ENCODE measurements at regions not wholly inside any gene's neighbourhood (a gene's known extent, or its start where the extent isn't known, plus 50 kb on each side); places are given as distances from the start of the nearest gene placed in this dataset.
"Not testable (repeated sequence)": the region's sequence is repeated elsewhere in the genome, so short reads cannot be mapped to it uniquely, and the experiment has no call there.

GRCh38 chr4:107389965-107390364 is 330.1 kb downstream of the PAPSS1 start:
- no peak for DNase-seq

- no peak for DNase-seq
These were observed 331.2 kb downstream of the PAPSS1 start for GRCh38 chr4:107388736-107389274.

GRCh38 chr4:107380836-107381438 is 339.1 kb downstream of the PAPSS1 start:
- no peak for DNase-seq

- DNase-seq: no peak
These were observed 339.8 kb downstream of the PAPSS1 start for GRCh38 chr4:107380190-107380589.

- DNase-seq: no peak
These were observed 340.8 kb downstream of the PAPSS1 start for GRCh38 chr4:107379054-107379869.

- DNase-seq: no peak
These were observed 340.2 kb upstream of the DKK2 start for GRCh38 chr4:107376293-107376692.

GRCh38 chr4:107366900-107367299 is 330.8 kb upstream of the DKK2 start:
- no peak for DNase-seq

GRCh38 chr4:107366016-107366735 is 330.1 kb upstream of the DKK2 start:
- DNase-seq: no peak

GRCh38 chr4:107363125-107363524 is 327.0 kb upstream of the DKK2 start:
- no peak for DNase-seq

- DNase-seq: no peak
These were observed 323.1 kb upstream of the DKK2 start for GRCh38 chr4:107359208-107359607.

- DNase-seq: not testable (repeated sequence)
These were observed 318.2 kb upstream of the DKK2 start for GRCh38 chr4:107354304-107354703.

- DNase-seq: no peak
These were observed 315.1 kb upstream of the DKK2 start for GRCh38 chr4:107351196-107351595.

- no peak for DNase-seq
These were observed 313.6 kb upstream of the DKK2 start for GRCh38 chr4:107349732-107350131.

GRCh38 chr4:107349266-107349665 is 313.2 kb upstream of the DKK2 start:
- DNase-seq: no peak

GRCh38 chr4:107348188-107349050 is 312.3 kb upstream of the DKK2 start:
- DNase-seq: no peak

GRCh38 chr4:107333518-107333917 is 297.4 kb upstream of the DKK2 start:
- no peak for DNase-seq

- DNase-seq: not testable (repeated sequence)
These were observed 296.5 kb upstream of the DKK2 start for GRCh38 chr4:107332656-107333055.

- no peak for DNase-seq
These were observed 294.8 kb upstream of the DKK2 start for GRCh38 chr4:107330916-107331315.

- DNase-seq: no peak
These were observed 283.3 kb upstream of the DKK2 start for GRCh38 chr4:107319386-107319785.

GRCh38 chr4:107318078-107318477 is 282.0 kb upstream of the DKK2 start:
- DNase-seq: no peak

GRCh38 chr4:107317611-107318010 is 281.5 kb upstream of the DKK2 start:
- no peak for DNase-seq

GRCh38 chr4:107315584-107315983 is 279.5 kb upstream of the DKK2 start:
- no peak for DNase-seq

- DNase-seq: no peak
These were observed 278.0 kb upstream of the DKK2 start for GRCh38 chr4:107314156-107314555.

Data from cerebellar nuclear complex (tissue), 1 donor.